HG03039 (cell line): ENCODE measurements at regions not wholly inside any gene's neighbourhood (a gene's known extent, or its start where the extent isn't known, plus 50 kb on each side); places are given as distances from the start of the nearest gene placed in this dataset.

Experiments used
- ATAC-seq: cut with Tn5 transposase; IDR thresholded peaks from one replicate; pipeline ENCODE4 v1.9.1; 2021; ENCODE audit warnings: mild to moderate bottlenecking, moderate library complexity; ENCODE audit not compliant: unreplicated experiment

GRCh38 chr18:76554547-76555222 is 59.6 kb upstream of the ZNF516 start:
- no peak for ATAC-seq

GRCh38 chr18:76553715-76554546 is 58.9 kb upstream of the ZNF516 start:
- no peak for ATAC-seq

GRCh38 chr18:76548541-76548940 is 53.5 kb upstream of the ZNF516 start:
- no peak for ATAC-seq

DNA sequence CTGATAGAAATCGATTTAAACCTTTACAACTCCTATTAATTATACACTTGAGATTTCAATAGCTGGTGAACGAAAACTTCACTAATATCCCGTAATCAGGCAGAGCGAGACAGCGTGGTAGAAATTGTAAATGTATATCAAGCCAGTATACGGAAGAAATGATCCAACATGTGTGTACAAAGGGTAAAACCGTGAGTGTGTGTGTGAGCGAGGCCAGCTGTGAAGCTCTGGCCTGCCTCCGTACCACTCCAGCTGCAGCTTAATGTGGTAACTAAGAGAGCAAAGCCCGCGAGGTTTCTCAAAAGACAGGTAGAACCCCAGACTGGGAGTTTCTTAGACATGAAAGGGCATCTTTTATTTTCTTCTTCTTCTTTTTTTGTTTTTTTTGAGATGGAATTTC is 52.3 kb upstream of the ZNF516 start:
- ATAC-seq, result no peak

- ATAC-seq, result no peak
These were observed 51.4 kb upstream of the ZNF516 start for GRCh38 chr18:76546436-76546835.

DNA sequence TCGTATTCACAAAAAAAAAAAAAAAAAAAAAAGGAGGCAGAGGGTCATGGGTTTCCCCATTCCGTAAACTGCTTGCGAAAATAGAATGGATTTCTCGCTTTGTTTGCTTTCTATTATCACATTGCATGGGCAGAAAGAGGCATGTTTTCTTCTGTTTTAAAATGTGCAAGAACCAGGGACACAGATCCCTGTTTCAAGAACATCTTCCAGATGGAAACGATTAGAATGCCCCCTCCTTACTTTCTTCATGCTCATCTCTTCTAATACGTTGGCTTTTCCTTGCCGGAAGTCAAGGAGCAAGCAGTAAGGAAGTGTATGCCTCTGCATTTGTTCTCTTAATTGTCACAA is 51.0 kb upstream of the ZNF516 start:
- ATAC-seq, result no peak

DNA sequence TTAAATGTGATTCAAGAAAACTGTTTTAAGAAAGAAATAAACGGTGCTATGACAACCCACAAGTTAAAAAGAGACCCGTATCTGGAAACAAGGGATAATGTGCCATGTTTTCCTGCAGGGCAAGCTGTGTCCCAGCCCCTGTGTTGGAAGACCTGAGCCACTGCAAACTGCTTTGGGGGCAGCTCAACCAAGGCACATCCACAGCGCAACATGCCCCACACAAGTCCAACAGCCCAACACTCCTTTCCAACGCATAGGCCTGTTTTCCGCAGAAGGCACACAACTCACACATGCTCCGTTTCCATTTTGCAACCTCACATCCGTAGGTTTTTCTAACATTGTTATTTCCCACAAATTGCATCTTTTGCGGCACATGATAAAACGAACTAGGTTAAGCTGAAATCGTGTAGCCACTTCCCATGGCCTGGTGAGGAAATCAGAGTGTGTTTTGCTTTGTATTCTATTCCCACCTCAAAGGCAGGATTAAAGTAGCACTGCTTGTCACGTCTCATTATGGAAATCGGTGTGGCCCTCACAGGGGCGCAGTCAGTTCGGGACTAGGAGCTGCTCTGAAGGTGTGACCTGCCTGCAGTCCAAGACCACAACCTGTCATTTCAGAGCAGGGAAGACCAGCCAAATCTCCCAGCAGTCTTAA is 50.5 kb upstream of the ZNF516 start:
- no peak for ATAC-seq

DNA sequence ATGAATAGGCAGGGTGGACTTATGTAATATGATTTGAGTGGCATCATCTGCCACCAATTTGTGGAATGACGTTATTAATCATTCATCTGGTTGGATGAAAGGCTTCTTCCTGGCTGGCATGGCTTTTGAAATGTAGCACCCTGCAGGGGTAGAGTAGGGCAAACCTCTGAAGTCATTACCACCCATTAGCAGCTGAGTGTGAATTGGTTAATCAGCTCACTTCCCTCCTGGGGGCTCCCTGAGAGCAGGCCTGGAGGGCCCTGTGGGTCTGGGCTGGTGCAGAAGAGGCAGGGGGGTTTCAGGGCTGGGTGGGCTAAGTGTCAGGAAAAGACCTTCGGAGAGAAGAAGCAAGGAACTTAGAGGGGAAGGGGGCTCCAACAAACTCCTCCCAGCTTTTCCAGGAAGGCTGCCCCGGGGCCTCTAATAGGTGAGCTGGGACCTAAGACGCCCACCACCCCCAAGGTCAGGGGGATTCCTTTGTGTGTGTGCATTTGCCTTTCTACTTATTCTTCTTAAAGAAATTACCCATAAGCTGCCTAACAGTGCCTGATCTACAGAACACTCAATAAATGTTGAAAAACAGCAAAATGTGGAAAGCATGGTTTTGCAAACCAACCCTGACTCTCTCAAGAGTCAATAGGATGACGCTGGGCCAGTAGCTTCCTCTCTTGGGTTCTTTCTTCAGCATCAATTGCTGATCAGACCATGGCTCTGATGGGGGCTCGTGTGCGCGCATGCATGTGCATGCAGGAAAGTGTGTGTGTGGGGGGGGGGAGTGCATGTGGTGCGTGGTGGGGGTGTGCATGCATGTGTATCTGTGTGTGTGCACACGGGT is 49.7 kb upstream of the ZNF516 start:
- ATAC-seq, result no peak
